Upper lobe of left lung (tissue), 6 donors: ENCODE measurements at regions not wholly inside any gene's neighbourhood (a gene's known extent, or its start where the extent isn't known, plus 50 kb on each side); places are given as distances from the start of the nearest gene placed in this dataset.

Experiments
- ATAC-seq, 2 donors: fragments of 200-7000 bp; cut with Tn5 transposase; one replicate each; pipeline ENCODE4 v1.9.1; 2022; ENCODE audit warnings: mild to moderate bottlenecking in 2 of 2, moderate library complexity in 2 of 2; ENCODE audit not compliant: low FRiP score in 2 of 2
- DNase-seq, 2 donors: peaks; one replicate each; pipeline ENCODE4 v3.0.0-alpha.2; 2019 to 2020
- H3K27ac ChIP-seq, 4 donors: fragments of 200-600 bp; sonication (generic); one replicate each; pipeline ENCODE4 v1.5.1; 2016 to 2019
- H3K27me3 ChIP-seq, 4 donors: fragments of 200-600 bp; sonication (generic); one replicate each; pipeline ENCODE4 v1.5.1; 2017 to 2019
- H3K36me3 ChIP-seq, 4 donors: fragments of 200-600 bp; sonication (generic); one replicate each; pipeline ENCODE4 v1.5.1; 2016 to 2019
- H3K4me1 ChIP-seq, 4 donors: fragments of 200-600 bp; sonication (generic); one replicate each; pipeline ENCODE4 v1.5.1; 2018 to 2019
- H3K4me3 ChIP-seq, 4 donors: fragments of 200-600 bp; sonication (generic); one replicate each; pipeline ENCODE4 v1.5.1; 2017 to 2019; ENCODE audit warnings: mild to moderate bottlenecking in 2 of 4, moderate library complexity in 1 of 4
- H3K9me3 ChIP-seq, 4 donors: fragments of 200-600 bp; sonication (generic); one replicate each; pipeline ENCODE4 v1.5.1; 2018 to 2019
- EP300 ChIP-seq, 4 donors: sonication (generic); formaldehyde crosslinking; IDR thresholded peaks; one replicate each; pipeline ENCODE4 v1.5.1; 2017; ENCODE audit warnings: antibody characterized with exemption in 4 of 4, control low read depth in 2 of 4
- POLR2A ChIP-seq, 4 donors: fragments of 450-650 bp; IDR thresholded peaks; one replicate each; pipeline ENCODE4 v1.5.1; 2016 to 2017; ENCODE audit warnings: antibody characterized with exemption in 4 of 4, mild to moderate bottlenecking in 2 of 4
- POLR2AphosphoS5 ChIP-seq, 2 donors: sonication (generic); formaldehyde crosslinking; IDR thresholded peaks; one replicate each; pipeline ENCODE4 v1.5.1; 2017; ENCODE audit warnings: antibody characterized with exemption in 2 of 2
- WGBS, 2 donors: methylation state at CpG; one replicate each; pipeline ENCODE4 v1.1.5; 2017 to 2018; 5-methylcytosine and 5-hydroxymethylcytosine counted together
- TF ChIP-seq, protein P1 (sequence below), 6 experiments: fragments of 450-650 bp in 4 of 6; fragments of 200-600 bp in 2 of 6; sonication (generic) in 2 of 6; IDR thresholded peaks; one replicate each; pipeline ENCODE4 v1.5.1; 2016 to 2019; ENCODE audit warnings: antibody characterized with exemption in 6 of 6
- donor health status: DM: no; HTN: no; CAD: no; lungs with moderate emphysema.
- donor health status: DM: no; HTN: yes; CAD: no; lungs with severe emphysema.

DNA sequence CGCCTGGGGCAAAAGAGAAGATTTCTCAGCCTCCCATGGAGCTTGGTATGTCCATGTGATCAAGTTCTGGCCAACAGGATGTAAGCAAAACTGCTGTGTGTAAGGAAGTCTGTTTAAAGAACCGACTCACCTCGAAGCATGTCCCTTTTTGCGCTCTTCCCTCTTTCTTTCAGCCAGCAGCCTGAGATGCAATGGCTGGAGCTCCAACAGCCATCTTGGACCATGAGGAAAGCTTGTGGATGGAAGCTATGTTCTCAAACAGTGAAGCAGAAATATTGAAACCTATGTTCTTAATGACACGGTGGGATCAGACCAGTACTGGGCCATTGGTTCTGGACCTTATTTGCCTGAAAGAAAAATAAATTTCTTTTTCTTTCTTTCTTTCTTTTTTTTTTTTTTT lies 82.3 kb upstream of the SLC24A4 start:
- Histone ChIP-seq H3K36me3 (no peaks in the 10 kb centered on the region), H3K27ac (no peak overlapping the region), H3K4me3 (no peak overlapping the region), H3K9me3 (peaks cover 0 to 13% (median 10%) of the 10 kb centered on the region in 4 donors), H3K4me1 (no peaks in the 10 kb centered on the region), H3K27me3 (no peaks in the 10 kb centered on the region)
- TF ChIP-seq POLR2A (IDR thresholded peaks at IDR 0.05): no peak
- TF ChIP-seq, protein P1, sequence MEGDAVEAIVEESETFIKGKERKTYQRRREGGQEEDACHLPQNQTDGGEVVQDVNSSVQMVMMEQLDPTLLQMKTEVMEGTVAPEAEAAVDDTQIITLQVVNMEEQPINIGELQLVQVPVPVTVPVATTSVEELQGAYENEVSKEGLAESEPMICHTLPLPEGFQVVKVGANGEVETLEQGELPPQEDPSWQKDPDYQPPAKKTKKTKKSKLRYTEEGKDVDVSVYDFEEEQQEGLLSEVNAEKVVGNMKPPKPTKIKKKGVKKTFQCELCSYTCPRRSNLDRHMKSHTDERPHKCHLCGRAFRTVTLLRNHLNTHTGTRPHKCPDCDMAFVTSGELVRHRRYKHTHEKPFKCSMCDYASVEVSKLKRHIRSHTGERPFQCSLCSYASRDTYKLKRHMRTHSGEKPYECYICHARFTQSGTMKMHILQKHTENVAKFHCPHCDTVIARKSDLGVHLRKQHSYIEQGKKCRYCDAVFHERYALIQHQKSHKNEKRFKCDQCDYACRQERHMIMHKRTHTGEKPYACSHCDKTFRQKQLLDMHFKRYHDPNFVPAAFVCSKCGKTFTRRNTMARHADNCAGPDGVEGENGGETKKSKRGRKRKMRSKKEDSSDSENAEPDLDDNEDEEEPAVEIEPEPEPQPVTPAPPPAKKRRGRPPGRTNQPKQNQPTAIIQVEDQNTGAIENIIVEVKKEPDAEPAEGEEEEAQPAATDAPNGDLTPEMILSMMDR (IDR thresholded peaks at IDR 0.05): no peak
- TF ChIP-seq POLR2AphosphoS5 (IDR thresholded peaks at IDR 0.05): no peak
- TF ChIP-seq EP300 (IDR thresholded peaks at IDR 0.05): no peak
- DNase-seq: no peak
- no peak for ATAC-seq
- WGBS, 2 donors: 91 to 97% methylated on average over 5 of the region's 5 CpGs

DNA sequence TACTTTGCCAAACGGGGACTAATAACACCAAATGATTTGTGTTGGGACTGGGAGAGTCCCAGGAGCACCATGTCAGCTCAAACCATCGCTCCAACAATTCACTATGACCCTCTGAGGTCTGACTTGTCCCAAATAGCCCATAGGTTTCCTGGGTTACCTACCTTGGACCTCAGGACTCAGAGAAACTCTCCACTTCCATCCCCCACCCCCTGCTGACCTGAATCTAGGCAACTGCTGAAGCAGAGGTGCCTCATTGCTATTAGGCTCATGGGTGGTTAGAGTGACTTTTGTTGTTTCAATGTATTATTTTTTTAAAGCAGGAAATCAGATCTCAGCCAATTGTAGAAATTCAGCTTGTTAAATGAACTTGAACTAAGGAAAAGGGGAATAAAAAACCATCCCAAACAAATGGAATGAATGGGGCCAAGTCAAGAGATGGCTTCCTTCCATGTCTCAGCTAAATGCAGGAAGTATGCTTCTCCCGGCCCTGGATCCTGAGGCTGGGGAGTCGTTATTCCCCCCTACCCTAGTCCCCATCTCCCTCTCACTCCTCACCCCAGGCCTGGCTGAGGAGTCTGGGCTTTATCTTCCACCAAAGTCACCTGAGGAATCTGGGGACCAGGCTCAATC lies 80.9 kb upstream of the SLC24A4 start:
- peaks cover 0 to 13% (median 12%) of the 10 kb centered on the region in 4 donors for H3K9me3 ChIP-seq
- DNase-seq (no peak), ATAC-seq (no peak)
- H3K4me3 ChIP-seq: no peak overlapping the region
- WGBS, 2 donors: 54 to 69% methylated on average over 4 of the region's 4 CpGs
- no peaks in the 10 kb centered on the region for H3K27me3 ChIP-seq
- H3K27ac ChIP-seq: no peak overlapping the region
- H3K36me3 ChIP-seq: no peaks in the 10 kb centered on the region
- H3K4me1 ChIP-seq: no peaks in the 10 kb centered on the region
- TF ChIP-seq EP300 (IDR thresholded peaks at IDR 0.05): no peak
- TF ChIP-seq POLR2A (IDR thresholded peaks at IDR 0.05): no peak
- no peak for TF ChIP-seq POLR2AphosphoS5 (IDR thresholded peaks at IDR 0.05)
- TF ChIP-seq, protein P1 (IDR thresholded peaks at IDR 0.05): no peak

DNA sequence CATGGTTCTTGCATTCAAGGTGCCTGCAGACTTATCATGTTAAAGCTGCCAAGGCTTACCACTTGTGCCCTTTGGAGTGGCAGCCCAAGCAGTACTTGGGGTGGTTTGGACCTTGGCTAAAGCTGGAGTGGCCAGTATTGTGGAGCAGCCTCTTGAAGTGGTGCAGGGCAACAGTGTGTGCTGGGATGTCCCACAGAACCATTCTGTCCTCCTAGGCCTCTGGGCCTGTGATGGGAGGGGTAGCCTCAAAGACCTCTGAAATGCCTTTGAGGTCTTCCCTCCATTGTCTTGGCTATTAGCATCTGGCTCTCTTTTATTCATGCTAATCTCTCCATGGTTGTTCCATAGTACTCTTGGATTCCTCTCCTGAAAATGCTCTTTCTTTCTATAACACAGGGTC lies 78.2 kb upstream of the SLC24A4 start:
- Histone ChIP-seq H3K27ac (no peak overlapping the region), H3K4me3 (no peak overlapping the region), H3K4me1 (peaks cover 0 to 5% (median 0%) of the 10 kb centered on the region in 4 donors), H3K36me3 (no peaks in the 10 kb centered on the region), H3K27me3 (no peaks in the 10 kb centered on the region), H3K9me3 (peaks cover 0 to 13% (median 12%) of the 10 kb centered on the region in 4 donors)
- no peak for TF ChIP-seq POLR2A (IDR thresholded peaks at IDR 0.05)
- TF ChIP-seq EP300 (IDR thresholded peaks at IDR 0.05): no peak
- TF ChIP-seq POLR2AphosphoS5 (IDR thresholded peaks at IDR 0.05): no peak
- TF ChIP-seq, protein P1 (IDR thresholded peaks at IDR 0.05): no peak
- ATAC-seq: no peak
- no peak for DNase-seq

DNA sequence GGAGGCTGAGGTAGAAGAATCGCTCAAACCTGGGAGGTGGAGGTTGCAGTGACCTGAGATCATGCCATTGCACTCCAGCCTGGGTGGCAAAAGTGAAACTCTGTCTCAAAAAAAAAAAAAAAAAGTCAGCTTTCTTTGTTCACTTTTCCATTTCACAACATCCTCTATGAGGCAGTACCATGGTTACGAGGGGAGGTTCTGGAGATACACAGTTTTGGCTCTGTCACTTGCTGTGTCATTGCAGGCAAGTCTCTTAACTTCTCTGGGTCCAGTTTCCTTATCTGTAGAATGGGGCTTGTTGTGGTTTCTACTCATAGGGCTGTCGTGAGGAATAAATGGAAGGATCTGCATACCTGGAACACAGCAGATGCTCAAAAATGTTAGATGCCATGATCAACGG lies 75.6 kb upstream of the SLC24A4 start:
- H3K4me1 ChIP-seq: peaks cover 0 to 5% (median 0%) of the 10 kb centered on the region in 4 donors
- 83 to 84% methylated on average over 4 of the region's 4 CpGs for WGBS, 2 donors
- H3K36me3 ChIP-seq: no peaks in the 10 kb centered on the region
- peak in 1 of 2 donors; percentile 48 for ATAC-seq
- no peak overlapping the region for H3K4me3 ChIP-seq
- TF ChIP-seq, protein P1 (IDR thresholded peaks at IDR 0.05): no peak
- TF ChIP-seq EP300 (IDR thresholded peaks at IDR 0.05): no peak
- TF ChIP-seq POLR2AphosphoS5 (IDR thresholded peaks at IDR 0.05): no peak
- no peak for TF ChIP-seq POLR2A (IDR thresholded peaks at IDR 0.05)
- H3K27ac ChIP-seq: peak overlapping the region in 1 of 4 donors; percentile 63
- peaks cover 0 to 13% (median 12%) of the 10 kb centered on the region in 4 donors for H3K9me3 ChIP-seq
- no peaks in the 10 kb centered on the region for H3K27me3 ChIP-seq
- no peak for DNase-seq

DNA sequence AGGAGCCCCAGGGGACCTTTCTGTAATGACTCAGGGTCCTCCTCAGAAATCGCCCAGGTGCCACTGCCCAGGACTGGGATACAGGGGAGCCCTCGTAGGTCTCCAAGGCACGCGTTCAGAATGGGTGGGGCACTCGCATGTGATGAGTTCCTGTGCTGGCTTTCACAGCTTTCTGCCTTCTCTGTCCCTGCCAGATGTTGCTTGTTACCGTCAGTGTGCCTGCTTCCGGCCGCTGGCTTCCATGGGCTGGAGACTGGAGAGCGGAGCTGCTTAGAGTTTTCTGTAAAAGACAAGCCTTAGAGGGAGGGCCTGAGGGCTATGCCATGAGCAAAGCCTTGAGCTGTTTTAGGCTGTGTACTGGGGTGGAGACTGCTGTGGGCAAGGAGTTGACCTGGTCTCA lies 75.0 kb upstream of the SLC24A4 start:
- DNase-seq: peak in 1 of 2 donors; percentile 19
- Histone ChIP-seq H3K27me3 (no peaks in the 10 kb centered on the region), H3K9me3 (peaks cover 0 to 13% (median 12%) of the 10 kb centered on the region in 4 donors), H3K27ac (peak overlapping the region in 1 of 4 donors; percentile 63), H3K36me3 (no peaks in the 10 kb centered on the region), H3K4me1 (peaks cover 0 to 5% (median 0%) of the 10 kb centered on the region in 4 donors), H3K4me3 (no peak overlapping the region)
- TF ChIP-seq POLR2AphosphoS5 (IDR thresholded peaks at IDR 0.05) (no peak), EP300 (IDR thresholded peaks at IDR 0.05) (no peak), POLR2A (IDR thresholded peaks at IDR 0.05) (no peak)
- TF ChIP-seq, protein P1 (IDR thresholded peaks at IDR 0.05): no peak
- peak in 1 of 2 donors; percentile 61 for ATAC-seq
- WGBS, 2 donors: 74 to 76% methylated on average over 8 to 9 of the region's 9 CpGs
